Kidney (tissue), 10 donors: ENCODE measurements at regions not wholly inside any gene's neighbourhood (a gene's known extent, or its start where the extent isn't known, plus 50 kb on each side); places are given as distances from the start of the nearest gene placed in this dataset.
"Not testable (repeated sequence)": the region's sequence is repeated elsewhere in the genome, so short reads cannot be mapped to it uniquely, and the experiment has no call there.

Experiments
- DNase-seq, 5 donors: peaks; one replicate each; pipeline ENCODE4 v3.0.0-alpha.2; 2013 to 2020
- FAIRE-seq: peaks from 2 replicates; lab custom pipeline; 2012; peaks lifted over from hg19 to GRCh38; lab: Jason Lieb, UNC
- H3K27ac ChIP-seq, 2 donors: one replicate each; pipeline ENCODE4 v1.7.0; 2013; ENCODE audit warnings: low read depth in 2 of 2, low read length in 2 of 2, inconsistent platforms in 1 of 2
- H3K27me3 ChIP-seq: one replicate; pipeline ENCODE4 v1.7.1; 2013; ENCODE audit warnings: low read length, inconsistent platforms; ENCODE audit not compliant: control insufficient read depth, insufficient read depth
- H3K36me3 ChIP-seq, 3 donors: one replicate each; pipeline versions ENCODE4 v1.7.0 to v1.7.1; 2013; ENCODE audit warnings: low read length in 3 of 3, control low read depth in 1 of 3, inconsistent platforms in 1 of 3; ENCODE audit not compliant: insufficient read depth in 3 of 3, control insufficient read depth in 2 of 3
- H3K4me1 ChIP-seq, 3 donors: one replicate each; pipeline versions ENCODE4 v1.7.0 to v1.7.1; 2013; ENCODE audit warnings: low read length in 3 of 3, inconsistent platforms in 1 of 3, low read depth in 1 of 3; ENCODE audit not compliant: control insufficient read depth in 2 of 3, insufficient read depth in 2 of 3
- H3K4me3 ChIP-seq, 3 donors: one replicate each; pipeline versions ENCODE4 v1.7.0 to v1.8.1; 2013; ENCODE audit warnings: low read length in 3 of 3, control low read depth in 1 of 3, inconsistent platforms in 1 of 3
- H3K9ac ChIP-seq, 3 donors: one replicate each; pipeline versions ENCODE4 v1.7.0 to v1.7.1; 2013; ENCODE audit warnings: low read length in 3 of 3, control low read depth in 1 of 3, inconsistent platforms in 1 of 3
- H3K9me3 ChIP-seq, 3 donors: one replicate each; pipeline versions ENCODE4 v1.7.0 to v1.7.1; 2013; ENCODE audit warnings: low read length in 3 of 3, control low read depth in 1 of 3, inconsistent platforms in 1 of 3; ENCODE audit not compliant: control insufficient read depth in 2 of 3, insufficient read depth in 1 of 3
- intact Hi-C: fragments of 100-400 bp; cut with DNase I; formaldehyde crosslinking; loops from one replicate; pipeline ENCODE4 v1.11.1; 2022
- donor health status: control.
- donor health status: control.
- donor health status: DM: yes; HTN: yes; CAD: no.
- donor health status: Normal renal cell carcinoma (clear cell type).

DNA sequence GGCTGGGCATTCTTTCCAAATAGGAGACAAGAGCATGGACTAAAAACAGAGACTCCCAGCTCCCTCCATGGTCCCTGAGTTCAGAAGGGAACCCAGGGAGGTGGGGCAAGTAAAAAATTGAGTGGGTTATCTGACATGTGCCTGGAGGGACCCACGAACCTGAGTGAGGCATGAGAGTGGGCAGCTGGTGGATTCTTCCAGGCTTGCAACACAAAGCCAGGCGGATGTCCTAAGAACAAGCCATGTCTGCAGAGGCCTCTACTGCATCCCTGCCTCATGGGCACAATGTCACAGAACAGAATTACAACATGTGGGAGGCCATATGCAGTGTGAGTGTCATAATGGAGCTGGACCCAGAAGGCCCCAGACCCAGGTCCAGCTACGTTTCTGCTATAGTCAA is 3949.4 kb upstream of the OR11H1 start:
- H3K9ac ChIP-seq, FAIRE-seq, H3K9me3 ChIP-seq, H3K4me1 ChIP-seq, H3K36me3 ChIP-seq, H3K27me3 ChIP-seq, intact Hi-C loops, H3K27ac ChIP-seq, H3K4me3 ChIP-seq, DNase-seq: not testable (repeated sequence)

- H3K27ac ChIP-seq, FAIRE-seq, H3K4me1 ChIP-seq, H3K9me3 ChIP-seq, H3K9ac ChIP-seq, DNase-seq, intact Hi-C loops, H3K27me3 ChIP-seq, H3K4me3 ChIP-seq, H3K36me3 ChIP-seq: not testable (repeated sequence)
Measured at GRCh38 chr22:11582048-11582447, 3945.9 kb upstream of the OR11H1 start.

- H3K27ac ChIP-seq, FAIRE-seq, H3K9me3 ChIP-seq, H3K4me1 ChIP-seq, H3K9ac ChIP-seq, H3K36me3 ChIP-seq, H3K27me3 ChIP-seq, H3K4me3 ChIP-seq, intact Hi-C loops: not testable (repeated sequence)
- DNase-seq: peak in 1 of 5 donors; percentile 41
Measured at GRCh38 chr22:11584231-11584630, 3943.8 kb upstream of the OR11H1 start.

DNA sequence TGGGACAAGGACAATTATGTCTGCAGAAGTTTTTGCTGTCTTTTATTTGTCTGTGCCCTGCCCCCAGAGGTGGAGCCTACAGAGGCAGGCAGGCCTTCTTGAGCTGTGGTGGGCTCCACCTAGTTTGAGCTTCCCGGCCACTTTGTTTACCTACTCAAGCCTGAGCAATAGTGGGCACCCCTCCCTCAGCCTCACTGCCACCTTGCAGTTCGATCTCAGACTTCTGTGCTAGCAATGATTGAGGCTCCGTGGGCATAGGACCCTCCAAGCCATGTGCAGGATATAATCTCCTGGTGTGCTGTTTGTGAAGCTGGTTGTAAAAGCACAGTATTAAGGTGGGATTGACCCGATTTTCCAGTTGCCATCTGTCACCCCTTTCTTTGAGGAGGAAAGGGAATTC is 3933.4 kb upstream of the OR11H1 start:
- H3K27ac ChIP-seq, H3K9me3 ChIP-seq, H3K4me1 ChIP-seq, intact Hi-C loops, H3K9ac ChIP-seq, H3K4me3 ChIP-seq, FAIRE-seq, H3K36me3 ChIP-seq, H3K27me3 ChIP-seq: not testable (repeated sequence)
- DNase-seq: peak in 1 of 5 donors; percentile 25

- H3K9me3 ChIP-seq, H3K4me1 ChIP-seq, H3K4me3 ChIP-seq, intact Hi-C loops, FAIRE-seq, H3K27me3 ChIP-seq, H3K9ac ChIP-seq, H3K36me3 ChIP-seq, H3K27ac ChIP-seq: not testable (repeated sequence)
- DNase-seq: peak in 1 of 5 donors; percentile 75
Measured at GRCh38 chr22:11597666-11598358, 3930.2 kb upstream of the OR11H1 start.
